ENCODE measurements at regions not wholly inside any gene's neighbourhood (a gene's known extent, or its start where the extent isn't known, plus 50 kb on each side); places are given as distances from the start of the nearest gene placed in this dataset.
"Not testable (repeated sequence)": the region's sequence is repeated elsewhere in the genome, so short reads cannot be mapped to it uniquely, and the experiment has no call there.

DNA sequence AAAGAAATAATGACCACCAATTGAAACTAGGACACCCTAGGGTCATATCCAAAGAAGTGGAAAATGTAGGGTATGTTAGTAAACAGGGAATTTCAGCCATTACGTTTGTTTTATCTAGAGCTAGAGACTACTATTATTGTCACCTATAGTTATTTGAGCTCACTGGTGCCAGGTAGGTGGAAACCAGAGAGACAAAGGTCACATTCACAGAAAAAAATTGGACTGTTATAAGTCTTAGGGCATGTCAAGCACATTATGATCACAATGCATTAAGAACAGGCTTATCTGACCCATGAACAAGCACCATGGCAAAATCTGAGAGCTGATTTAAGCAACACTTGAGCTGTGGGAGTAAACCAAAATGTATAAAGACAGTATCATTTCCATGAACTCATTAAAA lies 530.1 kb upstream of the CITED2 start:
- in situ Hi-C loops (cut with MboI; ENCODE audit: low sequenced_read_pairs) = no loop called here

DNA sequence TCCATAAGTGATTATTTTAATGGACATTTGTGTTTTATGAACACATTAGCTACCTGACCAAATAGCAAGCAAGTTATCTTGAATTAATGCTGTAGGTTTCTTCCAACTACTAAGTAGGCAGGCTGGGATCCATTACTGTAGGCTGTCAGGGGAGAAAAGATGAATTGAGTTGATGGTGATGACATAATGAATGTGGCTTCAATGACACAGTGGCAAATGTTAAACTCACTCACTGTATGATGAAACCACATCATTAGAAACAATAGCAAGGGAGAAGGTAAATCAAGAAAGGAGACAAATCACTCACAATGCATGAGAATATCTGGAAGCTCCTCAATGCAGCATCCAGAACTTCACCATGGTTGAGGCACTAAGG lies 529.7 kb upstream of the CITED2 start:
- in situ Hi-C loops (cut with MboI; ENCODE audit: low sequenced_read_pairs) = no loop called here

DNA sequence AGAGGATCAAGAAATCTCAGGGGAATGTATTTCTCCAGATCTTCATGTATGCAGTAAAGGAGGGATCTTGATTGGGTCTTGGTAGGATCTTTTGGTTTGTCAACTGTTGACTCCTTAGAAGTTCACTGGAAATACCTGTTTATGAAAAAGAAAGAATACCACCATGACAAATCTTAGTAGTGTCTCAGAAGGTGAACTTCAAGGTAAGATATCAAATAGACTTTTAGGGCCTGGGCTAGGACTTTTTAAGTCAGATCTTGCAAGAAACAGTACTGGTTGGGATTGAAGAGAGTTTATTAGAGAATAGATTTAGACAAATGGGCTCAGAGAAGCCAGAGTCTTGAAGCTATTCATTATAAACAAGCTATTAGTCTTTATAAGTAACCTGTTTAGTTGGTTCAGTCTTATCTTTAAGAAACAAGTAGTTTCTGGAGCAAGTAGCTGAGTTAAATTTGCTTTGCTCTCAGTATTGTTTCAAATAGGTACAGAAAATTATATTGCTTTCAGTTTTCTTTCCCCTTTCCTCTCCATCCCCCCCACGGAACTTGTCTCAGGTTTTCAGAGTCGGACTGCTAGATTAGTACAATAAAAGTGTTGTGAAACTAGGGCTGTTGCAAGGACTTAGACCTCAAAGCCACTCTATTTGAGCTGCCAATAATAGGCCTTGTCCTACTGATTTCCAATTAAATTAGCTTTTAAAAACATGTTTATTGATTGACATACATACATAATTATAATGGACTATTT lies 529.1 kb upstream of the CITED2 start:
- in situ Hi-C loops (cut with MboI; ENCODE audit: low sequenced_read_pairs) = no loop called here

DNA sequence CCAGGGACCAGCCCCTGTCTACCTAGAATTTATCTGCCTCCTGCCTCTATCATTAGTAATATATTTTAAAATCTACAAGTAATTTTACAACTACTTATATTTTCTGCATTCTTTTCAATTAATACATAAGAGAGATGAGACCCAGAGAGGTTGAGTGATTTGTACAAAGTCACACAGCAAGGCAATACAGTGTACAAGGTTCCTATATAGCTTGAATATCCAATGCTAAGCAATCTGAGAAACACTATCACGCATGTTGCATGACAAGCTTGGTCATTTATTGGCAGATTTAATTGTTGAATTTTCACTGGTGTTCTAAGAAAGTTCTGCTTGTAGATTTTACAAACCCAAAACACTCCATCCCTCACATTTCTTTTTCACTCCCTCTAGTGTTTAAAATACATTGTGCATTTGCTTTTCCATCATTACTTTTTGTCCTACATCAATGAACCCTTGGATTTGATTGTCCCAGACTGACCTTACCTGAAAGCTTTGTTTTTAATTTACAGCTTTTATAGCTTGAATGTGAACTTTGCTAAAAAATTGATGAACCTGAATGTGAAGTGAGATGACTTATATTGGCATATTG lies 520.9 kb upstream of the CITED2 start:
- in situ Hi-C loops (cut with MboI; ENCODE audit: low sequenced_read_pairs) = no loop called here

DNA sequence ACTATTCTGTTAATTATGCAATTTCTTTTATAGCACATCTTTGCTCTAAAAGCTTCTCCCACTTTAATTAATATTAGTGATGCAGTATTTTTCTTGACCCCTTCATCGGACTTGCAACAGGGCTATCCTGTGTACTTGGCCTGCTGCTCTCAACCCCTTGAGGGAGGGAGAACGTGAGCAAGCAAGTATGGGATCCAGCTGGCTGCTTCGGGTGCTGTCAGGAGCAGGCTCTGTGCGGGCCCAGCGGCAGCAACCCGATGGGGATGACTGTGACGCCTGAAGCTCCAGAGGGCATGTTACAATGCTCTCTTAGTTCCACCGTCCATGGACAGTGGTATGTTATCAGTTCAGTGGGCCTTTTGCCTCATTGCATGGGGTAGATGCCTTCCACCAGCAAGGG lies 519.8 kb upstream of the CITED2 start:
- in situ Hi-C loops (cut with MboI; ENCODE audit: low sequenced_read_pairs) = no loop called here

DNA sequence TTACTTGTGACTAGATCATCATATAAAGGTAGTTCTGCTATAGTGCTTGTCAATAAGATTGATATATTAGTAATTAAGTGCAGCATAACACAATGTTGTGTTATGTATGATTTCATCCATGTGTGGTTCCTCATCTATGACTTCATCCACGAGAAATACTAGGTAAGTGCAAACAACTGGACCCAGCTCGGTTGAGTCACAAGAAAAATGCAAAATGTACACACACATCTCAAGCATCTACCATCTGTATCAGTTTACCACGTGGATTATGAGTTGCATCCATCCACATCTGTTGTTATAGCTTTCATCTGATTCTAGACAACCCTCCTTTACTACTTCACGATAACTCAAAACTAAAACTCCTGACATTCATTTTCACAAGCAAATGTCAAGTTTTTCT lies 517.0 kb upstream of the CITED2 start:
- in situ Hi-C loops (cut with MboI; ENCODE audit: low sequenced_read_pairs) = no loop called here

DNA sequence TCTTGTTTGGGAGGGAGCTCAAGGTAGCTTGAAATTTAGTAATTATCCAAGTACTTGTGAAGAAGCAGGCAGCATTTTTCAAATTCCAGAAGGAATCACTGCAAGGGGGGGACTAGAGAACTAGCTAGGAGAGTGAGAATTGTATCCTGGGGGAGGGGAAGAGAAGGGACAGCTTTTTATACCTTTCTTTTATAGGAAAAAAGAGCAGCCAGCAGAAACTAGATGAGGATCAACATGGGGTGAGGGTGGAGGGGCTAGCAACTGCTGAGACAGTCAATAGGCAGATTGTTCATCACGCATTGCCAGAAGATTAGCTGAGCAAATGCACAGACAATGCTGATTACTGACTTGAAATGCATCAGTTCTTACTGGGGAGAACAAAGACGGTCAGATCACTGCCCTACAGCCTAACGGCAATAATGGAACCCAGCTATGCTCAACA lies 514.3 kb upstream of the CITED2 start:
- in situ Hi-C loops (cut with MboI; ENCODE audit: low sequenced_read_pairs) = no loop called here

DNA sequence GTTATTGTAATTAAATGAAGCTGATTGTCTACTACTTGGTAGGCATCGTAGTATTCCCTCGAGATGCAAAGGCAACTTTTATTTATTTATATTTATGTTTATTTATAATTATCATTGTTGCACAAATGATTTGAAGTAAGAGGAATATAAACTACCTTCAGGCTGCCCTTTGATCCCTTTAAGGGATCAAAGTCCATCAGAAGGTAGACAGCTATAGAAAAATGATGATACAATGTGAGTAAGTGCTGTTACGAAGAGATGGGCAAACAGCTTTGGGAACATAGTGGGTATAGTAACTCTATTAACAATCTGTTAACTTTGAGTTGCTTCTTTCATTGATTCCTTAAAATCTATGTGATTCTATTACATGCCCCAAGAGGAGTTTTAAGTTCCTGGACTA lies 512.8 kb upstream of the CITED2 start:
- in situ Hi-C loops (cut with MboI; ENCODE audit: low sequenced_read_pairs) = no loop called here

DNA sequence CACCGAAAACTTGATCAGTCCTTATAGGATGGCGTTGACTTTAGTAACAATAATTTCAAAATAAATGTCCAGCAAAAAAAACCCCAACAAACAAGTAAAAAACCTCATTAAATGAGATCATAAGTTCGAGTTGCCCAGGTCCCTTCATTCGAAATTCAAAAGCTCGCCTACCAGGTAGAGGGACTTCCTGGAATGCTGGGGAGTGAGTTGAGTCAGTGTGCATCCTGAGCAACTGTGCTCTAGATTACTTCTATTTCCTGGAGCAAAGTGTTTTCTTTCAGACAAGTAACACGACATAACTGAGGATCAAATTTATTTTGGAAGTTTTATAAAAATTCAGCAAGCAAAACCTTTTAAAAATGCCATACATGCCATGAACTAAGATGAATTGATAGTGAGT lies 511.9 kb upstream of the CITED2 start:
- in situ Hi-C loops (cut with MboI; ENCODE audit: low sequenced_read_pairs) = no loop called here

DNA sequence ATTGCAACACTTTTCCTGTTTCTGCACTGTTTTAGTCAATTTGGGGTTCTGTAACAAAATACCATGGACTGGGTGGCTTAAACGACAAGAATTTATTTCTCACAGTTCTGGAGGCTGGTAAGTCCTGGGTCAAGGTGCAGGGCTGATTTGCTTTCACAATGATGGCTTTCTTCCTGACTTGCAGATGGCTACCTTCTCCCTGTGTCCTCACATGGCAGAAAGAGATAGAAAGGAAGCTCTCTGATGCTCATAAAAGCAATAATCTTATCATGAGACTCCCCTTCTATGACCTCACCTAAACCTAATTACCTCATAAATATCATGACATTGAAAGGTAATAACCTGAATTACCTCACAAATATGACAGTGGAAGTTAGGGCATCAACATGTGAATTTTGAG lies 511.5 kb upstream of the CITED2 start:
- in situ Hi-C loops (cut with MboI; ENCODE audit: low sequenced_read_pairs) = no loop called here

DNA sequence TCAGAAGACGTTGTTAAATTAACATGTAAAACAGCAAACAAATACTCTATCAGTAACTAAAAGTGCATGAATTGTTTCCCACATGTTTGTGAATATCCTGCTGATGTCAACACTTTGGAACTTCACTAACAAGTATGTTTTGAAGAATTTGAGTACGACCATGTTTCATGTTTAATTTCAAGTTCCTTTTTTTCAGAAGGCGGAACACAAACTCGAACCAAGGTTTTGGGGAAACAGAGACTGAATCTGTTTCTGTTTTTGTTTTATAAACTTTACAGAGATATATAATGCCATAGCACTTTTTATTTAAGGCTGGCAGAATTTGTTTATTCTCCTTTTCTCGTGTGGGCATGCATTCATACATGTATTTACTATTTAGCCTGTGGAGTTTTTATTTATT lies 509.3 kb upstream of the CITED2 start:
- in situ Hi-C loops (cut with MboI; ENCODE audit: low sequenced_read_pairs) = no loop called here

DNA sequence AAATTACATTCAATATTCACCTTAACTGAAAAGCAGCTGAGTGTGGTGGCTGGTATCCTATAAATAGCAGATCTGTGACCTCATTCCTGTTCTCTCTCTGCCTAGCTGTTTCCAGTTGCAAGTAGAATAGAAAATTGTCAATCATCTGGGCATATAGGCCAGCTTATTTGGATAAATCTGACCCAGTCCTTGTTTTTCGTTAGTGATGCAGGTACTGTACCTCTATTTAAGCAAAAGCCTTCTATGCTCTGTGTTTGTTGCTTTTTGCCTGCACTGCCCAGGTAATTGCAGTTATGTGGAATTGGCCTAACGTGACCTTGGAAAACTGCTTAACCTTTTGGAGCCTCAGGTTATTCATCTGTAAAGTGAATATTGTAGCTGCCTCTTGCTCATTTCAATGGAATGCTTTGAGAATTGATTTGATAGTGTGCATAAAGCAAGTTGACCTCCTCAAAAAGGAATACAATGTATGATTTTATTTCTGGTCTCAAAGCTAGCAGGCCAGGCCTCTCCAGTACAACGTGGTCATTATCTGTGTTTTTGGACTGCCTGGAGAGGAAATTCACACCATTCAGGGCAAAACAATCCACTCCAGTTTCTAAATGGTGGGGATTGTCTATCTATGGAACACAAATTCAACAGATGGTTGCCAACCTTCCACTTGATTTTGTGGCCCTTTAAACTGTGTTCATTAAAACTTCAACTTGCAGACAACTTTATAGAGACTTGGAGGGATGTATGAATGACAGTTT lies 508.7 kb upstream of the CITED2 start:
- in situ Hi-C loops (cut with MboI; ENCODE audit: low sequenced_read_pairs) = no loop called here

DNA sequence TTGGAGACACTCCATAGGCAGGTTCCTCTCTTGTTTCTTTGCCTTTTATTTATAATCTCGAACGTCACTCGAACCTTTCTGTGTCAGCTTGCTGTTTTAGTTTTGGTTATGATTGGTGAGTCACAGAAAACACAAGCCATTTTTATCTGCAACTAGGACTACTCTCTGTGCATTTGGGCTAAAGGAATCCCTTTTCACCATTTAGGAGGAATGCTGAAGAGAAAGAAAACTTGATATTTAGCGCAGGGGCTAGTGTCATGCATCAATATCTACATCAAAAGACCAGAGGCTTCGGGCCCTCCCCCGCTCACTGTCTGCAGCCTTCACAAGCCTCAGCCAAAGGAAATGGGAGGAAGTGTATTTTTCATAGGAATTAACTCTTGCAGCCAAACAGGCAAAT lies 507.8 kb upstream of the CITED2 start:
- in situ Hi-C loops (cut with MboI; ENCODE audit: low sequenced_read_pairs) = no loop called here

DNA sequence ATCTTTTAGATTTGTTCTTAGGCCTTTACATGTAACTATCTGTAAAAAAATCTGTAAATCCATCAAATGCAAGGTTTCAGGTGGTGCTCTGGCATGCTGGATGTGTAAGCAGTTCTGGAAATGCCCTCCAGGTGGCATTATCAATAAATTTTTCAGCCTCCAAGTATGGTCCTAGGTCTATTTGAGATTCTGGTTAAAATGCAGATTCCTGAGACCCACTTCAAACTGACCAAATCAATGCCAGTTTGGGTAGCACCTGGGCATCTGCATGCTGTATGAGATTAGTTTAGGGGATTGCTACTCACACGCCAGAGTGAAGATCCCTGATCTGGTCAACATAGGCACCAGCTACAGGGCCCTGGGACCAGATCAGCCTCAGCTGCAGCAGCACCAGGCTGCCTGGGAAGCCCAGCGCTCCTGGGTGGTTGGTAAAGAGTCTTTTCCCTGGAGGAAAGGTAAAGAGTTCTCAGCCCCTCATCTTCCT lies 507.3 kb upstream of the CITED2 start:
- in situ Hi-C loops (cut with MboI; ENCODE audit: low sequenced_read_pairs) = no loop called here

DNA sequence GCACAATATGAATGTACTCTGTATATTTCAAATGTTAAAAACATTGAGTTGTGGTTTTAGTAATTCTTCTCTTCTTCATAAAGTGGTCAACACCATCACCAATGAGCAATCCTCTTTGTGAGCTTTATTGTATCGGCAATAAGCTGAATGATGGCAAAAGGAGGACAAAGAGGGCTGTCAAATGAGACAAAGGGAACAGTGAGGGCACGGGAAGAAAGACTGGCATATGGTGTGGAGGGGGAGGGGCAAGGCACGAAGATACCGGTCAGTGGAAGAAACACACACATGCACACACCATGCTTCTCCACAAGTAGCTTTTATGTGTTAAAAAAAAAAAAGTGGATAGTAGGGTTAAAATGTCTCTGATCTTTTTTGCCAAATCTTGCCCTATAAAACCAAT lies 506.8 kb upstream of the CITED2 start:
- in situ Hi-C loops (cut with MboI; ENCODE audit: low sequenced_read_pairs) = no loop called here

DNA sequence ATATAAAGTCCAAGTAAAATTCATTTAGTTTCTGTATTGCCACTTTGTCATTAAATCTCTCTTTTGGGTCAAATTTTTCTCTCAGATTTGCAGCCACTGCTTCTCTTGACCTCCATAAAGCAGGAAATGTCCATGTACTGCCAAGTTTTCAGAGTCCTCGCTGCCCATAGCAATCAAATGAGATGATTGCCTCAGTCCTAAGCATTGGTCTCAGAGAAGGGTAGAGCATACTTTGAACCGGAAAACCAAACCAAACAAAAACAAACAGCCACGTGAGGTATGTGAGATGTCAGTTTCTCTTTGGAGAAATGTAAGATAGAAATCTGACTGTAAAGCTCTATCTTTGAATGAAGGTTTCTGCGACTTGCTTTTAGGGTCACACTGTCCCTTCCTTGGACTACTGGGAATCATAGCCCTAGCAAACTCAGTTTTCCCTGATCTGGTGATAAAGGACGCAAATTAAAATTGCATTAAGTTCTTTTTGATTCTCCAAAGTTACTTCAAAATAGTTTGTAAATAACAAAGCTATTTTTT lies 505.4 kb upstream of the CITED2 start:
- in situ Hi-C loops (cut with MboI; ENCODE audit: low sequenced_read_pairs) = no loop called here

DNA sequence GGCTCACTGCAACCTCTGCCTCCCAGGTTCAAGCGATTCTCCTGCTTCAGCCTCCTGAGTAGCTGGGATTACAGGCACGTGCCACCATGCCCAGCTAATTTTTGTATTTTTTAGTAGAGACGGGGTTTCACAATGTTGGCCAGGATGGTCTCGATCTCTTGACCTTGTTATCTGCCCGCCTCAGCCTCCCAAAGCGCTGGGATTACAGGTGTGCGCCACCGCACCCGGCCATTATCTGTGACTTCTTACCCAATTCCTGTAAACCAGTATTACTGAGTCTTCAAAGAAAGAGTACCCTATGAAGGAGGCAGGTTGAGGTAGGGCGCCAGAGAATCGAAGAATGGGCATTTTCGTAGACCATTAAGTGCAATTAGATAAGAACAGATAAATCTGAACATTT lies 504.8 kb upstream of the CITED2 start:
- in situ Hi-C loops (cut with MboI; ENCODE audit: low sequenced_read_pairs) = not testable (repeated sequence)

DNA sequence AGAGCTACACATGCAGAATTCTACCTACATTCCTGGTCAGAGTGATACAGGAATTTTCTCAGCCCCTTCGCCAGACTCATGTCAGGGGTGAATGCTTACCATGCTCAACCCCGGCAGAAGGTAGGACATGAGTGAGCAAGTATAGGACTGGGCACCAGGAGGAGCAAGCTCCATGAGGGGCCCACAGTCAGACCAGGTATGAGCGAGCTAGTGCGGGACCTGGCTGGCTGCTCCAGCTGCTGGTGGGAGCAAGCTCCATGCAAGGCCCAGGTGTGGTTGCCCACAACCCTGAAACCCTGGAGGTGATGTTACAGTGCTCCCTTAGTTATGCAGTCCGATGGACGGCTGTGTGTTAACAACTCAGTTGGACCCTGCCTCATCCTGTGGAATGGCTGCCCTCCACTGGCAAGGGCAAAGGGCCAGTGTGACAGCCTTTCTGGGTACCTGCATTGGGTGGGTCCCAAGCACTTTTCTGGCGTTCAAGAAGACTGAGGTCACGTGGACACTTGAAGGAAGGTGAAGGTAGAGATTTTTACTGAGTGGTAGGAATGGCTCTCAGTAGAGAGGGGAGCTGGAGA lies 503.5 kb upstream of the CITED2 start:
- in situ Hi-C loops (cut with MboI; ENCODE audit: low sequenced_read_pairs) = no loop called here

DNA sequence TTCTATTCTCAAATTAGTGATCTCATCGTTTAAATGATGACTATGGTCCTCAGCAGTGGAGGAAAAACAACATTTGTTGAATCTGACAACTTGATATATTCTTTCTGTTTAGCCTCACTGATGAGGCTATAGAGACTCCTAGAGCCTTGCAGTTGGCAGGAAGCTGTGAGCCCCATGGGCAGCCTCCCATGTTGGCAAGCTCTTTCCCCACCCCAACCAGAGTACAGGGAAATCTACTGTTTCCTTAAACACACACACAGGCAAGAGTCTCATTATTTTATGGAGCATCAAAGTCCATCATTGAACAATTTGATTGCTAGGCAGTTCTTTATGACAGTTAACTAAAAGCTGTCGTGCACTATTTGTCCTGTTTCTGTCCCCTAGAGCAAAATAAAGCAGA lies 498.2 kb upstream of the CITED2 start:
- in situ Hi-C loops (cut with MboI; ENCODE audit: low sequenced_read_pairs) = no loop called here

DNA sequence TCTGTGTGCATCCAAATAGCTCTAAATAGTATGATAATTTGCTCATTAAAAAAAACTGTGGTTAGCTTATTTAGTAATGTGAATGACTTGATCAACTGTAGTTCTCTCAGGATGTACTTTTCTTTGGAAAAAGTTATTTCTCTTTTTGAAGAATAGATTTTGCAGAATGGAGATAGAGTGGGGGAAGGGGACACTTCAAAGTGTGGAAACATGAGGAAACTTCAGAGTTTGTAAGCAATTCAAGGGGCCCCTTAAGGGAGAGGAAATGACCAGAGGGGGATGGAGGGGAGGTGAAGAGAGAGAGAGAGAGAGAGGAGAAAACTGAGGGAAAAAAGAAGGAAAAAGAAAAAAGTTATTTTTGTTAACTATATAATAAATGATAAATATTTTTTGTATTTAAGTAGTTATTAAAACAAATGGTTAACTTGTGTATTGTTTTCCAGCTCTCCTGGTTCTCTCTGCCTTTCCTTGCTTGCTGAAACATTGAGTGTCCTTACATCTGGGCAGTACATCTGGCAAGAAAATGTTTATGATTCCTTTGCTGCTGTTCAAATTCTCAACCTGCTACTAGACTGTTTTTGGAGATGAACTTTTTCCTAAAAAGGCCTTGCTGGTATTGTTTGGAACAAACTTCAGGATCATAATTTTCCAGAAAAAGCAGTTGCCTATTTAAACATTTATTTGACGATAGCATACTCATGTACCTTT lies 497.5 kb upstream of the CITED2 start:
- in situ Hi-C loops (cut with MboI; ENCODE audit: low sequenced_read_pairs) = no loop called here

DNA sequence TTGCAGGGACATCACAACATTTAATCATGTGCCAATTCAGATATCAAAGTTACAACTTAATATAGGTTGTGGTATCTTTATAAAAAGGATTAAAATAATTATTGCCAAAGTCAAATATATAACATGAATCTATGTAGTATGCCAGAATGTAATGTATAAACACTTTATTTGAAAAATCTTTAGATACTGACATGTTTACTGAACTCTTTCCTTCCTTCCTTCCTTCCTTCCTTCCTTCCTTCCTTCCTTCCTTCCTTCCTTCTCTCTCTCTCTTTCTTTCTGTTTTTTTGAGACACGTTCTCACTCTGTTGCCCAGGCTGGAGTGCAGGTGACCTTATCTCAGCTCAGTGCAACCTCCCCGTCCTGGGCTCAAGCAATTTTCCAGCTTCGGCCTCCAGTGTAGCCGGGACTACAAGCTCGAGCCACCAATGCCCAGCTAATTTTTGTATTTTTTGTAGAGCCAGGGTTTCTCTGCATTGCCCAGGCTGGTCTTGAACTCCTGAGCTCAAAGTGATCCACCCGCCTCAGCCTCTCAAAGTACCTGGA lies 496.8 kb upstream of the CITED2 start:
- in situ Hi-C loops (cut with MboI; ENCODE audit: low sequenced_read_pairs) = no loop called here

Measured in HL-60/S4 treated with retinoic acid at 250 ng/mL for 4 days and 3 days (cell line).